Ramos (cell line): ENCODE measurements at regions not wholly inside any gene's neighbourhood (a gene's known extent, or its start where the extent isn't known, plus 50 kb on each side); places are given as distances from the start of the nearest gene placed in this dataset.

Source experiments
- in situ Hi-C: fragments of 300-500 bp; cut with MboI; formaldehyde crosslinking; loops from one replicate; pipeline ENCODE4 v1.14.3; 2022; ENCODE audit warnings: low sequenced_read_pairs; ENCODE audit not compliant: unreplicated experiment

DNA sequence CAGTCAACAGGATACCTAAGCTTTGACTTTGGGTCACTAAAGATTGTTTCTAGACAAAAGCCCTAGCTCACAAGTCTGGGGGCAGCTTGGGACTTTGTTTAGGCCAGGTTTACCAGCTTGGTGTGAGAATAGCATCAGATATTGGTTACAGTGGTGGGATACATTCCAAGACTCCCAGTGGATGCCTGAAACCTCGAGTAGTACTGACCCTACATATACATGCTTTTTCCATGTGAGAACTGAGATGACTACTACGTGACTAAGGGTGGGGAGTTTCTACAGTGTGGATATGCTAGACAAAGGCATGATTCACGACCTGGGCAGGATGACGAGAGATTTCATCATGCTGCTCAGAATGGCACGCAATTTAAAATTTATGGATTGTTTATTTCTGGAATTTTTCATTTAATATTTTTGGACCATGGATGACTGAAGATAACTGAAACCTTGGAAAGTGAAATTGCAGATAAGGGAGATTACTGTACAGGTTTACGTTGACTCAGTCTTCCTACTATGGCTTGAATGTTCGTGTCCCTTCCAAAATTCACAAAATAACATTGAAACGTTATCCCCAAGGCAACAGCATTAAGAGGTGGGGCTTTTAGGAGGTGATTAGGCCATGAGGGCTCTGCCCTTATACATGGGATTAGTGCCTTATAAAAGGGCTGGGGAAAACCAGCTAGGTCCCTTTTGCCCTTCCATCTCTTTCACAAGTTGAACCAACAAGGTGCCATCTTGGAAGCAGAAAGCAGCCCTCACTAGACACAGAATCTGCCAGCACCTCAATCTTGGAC is 50.2 kb upstream of the CTAGE1 start:
- in situ Hi-C loops = no loop called here

DNA sequence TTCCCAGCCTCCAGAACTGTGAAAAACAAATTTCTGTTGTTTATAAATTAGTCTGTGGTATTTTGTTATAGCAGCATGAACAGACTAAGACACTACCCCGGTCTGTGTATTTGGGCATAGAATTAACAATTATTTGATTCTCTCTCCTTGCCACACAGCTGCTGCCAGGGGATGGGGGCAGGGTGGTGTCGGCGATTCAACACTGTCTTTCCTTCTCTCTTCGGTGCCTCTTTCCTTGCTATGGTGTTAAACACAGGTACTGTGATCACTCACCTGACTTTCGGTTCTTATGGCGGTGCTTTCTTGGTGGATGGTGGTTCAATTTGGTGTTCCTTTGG is 50.8 kb upstream of the CTAGE1 start:
- in situ Hi-C loops = no loop called here

DNA sequence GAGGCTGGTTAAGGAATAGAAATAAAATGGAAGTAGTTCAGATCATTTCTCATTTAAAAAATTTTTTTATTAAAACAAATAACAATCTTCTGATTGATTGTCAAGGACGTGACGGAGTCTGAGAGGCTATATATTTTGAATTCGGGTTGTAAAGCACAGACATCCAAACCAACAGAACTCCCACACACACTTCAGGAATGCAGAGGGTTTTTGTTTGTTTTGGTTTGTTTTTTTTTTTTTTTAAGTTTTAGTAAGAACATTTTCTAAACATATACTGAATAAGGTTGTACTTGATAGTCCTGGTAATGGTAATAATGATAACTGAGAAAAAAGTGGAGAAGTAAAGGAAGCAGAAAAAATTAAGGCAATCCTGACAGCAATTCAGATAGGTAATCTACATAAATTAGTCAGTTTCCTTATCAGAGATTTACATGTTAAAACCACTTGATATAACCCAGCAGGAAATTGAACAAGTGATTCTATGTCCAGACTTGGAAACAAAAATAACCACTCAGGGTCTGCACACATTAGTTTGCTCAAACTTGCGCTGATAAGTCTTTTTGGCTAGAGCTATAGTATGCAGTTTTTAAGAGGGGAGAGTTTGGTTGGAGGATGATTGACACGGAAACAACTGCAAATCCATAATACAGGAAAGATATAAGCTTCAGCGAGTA is 51.5 kb upstream of the CTAGE1 start:
- in situ Hi-C loops = no loop called here

DNA sequence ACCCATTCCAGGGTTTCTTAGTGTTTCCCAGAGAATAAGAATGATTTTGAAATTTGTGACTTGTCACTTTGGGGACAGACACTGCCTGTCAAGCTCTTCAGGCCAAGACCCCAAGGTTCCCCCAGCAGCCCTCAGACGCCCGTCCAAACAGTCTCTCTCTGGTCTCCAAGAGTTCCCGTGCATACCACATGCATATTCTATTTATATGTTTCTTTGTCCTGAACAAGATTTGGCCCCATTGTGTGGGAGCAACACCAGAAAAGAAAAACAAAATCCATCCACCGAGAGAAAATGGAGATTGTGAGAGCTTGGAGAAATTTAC is 52.2 kb upstream of the CTAGE1 start:
- in situ Hi-C loops = no loop called here

DNA sequence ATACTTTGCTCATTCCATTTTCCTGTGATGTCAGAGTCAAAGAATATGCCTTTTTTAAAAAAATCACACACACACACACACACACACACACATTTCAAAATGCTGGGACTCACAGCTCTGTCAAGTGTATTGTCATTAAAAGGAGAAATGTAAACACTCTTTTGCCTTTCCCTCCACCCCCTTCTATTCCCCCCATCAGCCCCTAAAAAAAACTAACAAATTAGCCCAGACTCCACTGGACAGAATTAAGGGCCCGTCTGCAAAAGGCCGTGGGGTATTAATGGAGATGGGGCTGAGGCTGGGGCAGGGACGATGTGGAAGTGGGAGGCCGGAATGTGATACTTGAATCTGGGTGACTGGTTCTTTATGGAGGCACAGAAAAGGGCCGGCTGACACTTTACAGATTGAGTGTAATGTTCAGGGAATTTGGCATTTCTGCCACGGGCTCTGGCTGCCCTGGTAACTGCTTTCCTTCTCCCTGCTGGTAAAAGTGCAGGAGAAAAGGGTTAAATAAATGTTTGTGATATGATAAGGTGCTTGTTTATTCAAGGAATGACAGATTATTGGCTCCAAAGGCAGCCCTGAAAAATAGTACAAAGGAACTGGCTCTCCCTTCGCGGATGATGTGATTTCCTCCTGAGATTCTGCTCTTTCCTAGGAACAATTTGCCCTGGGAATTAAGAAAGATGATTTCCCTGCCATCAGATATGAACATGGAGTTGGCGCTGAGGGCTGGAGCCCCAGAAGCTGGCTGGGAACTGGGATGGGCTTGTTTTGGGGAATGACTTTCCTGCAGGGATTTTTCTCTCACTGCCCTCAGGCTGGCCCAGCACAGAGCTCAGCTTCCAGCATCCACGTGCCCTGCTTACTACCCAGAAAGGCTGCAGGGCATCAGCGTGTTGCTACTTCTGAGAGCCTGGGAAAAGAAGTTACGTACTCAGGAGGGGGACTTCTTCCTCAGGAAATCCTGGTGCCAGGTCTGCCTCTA is 52.8 kb upstream of the CTAGE1 start:
- in situ Hi-C loops = no loop called here

DNA sequence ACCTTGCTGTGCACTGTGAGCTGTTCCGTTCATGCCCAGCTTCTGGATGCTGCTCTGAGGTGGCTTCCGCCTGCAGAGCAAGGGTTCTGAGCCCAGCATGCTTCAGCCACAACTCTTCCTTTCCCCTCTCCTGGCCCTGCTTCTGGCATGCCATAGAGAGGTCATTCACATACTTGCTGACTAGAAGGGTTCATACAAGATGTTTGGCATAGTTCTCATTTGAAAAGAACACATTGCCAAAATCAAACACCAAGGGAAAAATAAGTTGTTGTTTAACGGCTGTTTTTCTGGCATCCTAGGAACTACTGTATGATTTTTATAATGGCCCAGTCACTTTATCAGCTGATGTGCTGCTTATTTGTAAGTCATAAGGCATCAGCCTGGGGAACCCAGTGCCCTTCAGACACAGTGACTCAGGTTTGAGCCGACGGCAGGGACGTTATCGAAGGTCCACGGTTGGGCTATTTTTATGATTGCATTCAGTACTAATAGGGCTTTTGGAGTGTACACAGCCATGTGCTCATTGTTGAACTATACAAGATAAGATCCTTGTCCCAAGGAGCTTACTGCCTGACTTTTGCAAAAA is 53.9 kb upstream of the CTAGE1 start:
- in situ Hi-C loops = no loop called here

DNA sequence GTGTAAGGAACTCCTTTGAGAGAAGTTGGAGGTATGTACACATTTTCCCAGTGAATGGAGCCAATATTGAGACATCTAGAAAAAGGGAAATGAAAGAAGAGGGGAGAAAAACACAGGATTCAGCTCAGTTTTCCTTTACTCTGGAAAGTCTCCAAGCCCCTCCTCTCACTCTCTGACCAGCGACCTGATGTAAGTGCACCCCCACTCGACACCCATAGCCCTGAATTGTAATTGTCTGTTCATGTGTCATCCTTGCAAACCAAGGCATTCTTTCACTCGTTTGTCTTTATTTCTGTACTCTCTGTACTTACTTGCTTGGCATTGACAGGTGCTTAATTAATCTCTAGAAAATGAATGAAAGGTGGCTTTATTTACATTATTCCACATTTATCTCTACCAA is 55.7 kb upstream of the CTAGE1 start:
- in situ Hi-C loops = no loop called here

DNA sequence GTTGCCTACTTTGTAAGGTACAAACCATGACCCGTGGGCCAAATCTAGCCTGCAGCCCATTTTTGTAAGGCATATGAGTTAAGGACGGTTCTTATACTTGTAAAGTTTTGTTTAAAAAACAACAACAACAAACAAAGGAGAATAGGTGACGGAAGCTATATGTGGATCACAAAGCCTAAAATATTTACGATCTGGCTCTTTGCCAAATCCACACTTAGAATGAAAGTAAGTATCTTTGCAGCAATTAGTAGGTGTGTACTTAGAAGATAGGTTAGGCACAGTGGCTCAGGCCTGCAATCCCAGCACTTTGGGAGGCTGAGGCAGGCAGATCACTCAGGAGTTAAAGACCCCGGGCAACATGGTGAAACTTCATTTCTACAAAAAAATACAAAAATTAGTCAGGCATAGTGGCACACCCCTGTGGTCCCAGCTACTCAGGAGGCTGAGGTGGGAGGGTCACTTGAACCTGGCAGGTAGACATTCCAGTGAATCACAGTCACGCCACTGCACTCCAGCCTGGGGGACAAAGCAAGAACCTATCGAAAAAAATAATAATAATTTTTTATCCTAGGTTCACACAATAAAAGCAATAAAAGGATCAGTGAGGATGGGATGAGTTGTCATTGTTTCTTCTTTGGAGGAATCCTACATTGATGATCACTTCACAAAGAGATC is 57.8 kb upstream of the CTAGE1 start:
- in situ Hi-C loops = no loop called here

DNA sequence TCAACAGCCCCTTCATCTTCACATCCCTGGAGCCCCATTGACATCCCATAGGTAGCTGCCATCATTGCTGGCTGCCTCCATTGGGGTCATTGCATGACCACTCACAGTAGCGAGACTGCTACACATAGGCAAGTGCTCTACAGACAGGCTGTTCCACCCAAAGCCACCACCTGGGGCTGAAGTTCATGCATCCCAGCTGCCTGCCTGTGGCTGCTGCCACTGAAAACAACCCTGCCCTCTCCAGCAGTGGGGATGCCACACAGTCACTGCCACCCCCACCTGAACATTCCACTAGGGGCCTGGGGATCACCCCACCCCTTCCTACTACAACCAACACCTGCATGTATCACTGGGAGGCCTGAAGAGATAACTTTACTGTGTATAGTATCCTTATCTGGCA is 59.5 kb upstream of the CTAGE1 start:
- in situ Hi-C loops = no loop called here

DNA sequence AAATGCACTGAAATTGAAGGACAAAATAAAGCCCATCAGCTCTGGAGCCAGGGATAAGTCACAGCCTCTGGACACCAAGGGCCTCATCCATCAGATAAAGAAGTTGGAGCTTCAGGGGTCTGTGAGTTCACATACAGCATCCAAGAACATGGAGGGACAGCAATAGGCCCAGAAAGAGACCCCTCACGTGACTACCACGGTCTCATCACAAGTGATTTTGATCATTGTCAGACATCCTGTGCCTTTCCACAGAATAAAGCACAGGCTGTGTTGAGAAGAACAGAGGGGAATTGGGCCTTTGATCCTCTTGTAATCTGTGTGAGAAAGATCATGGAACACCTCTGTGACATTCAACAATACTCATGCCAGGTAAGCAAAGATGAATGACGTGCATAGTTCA is 65.2 kb upstream of the CTAGE1 start:
- in situ Hi-C loops = no loop called here

DNA sequence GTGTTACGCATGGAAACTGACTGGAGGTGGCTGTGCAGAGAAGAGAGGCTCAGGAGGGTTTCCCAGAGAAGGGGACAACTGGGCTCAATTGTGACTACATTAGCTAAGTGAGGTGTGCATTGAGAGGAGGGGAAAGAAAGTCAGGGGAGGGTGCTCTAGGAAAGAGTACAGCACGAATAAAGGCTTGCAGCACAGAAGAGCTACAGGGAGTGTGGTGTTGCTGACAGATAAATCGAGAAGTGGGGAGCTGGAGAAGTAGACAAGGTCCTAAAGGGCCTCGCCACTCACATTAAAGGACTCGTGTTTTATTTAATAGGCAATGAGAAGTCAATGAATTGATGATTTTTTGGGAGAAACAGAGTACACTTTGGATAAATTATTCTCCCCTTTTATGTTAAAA is 65.7 kb upstream of the CTAGE1 start:
- in situ Hi-C loops = no loop called here

DNA sequence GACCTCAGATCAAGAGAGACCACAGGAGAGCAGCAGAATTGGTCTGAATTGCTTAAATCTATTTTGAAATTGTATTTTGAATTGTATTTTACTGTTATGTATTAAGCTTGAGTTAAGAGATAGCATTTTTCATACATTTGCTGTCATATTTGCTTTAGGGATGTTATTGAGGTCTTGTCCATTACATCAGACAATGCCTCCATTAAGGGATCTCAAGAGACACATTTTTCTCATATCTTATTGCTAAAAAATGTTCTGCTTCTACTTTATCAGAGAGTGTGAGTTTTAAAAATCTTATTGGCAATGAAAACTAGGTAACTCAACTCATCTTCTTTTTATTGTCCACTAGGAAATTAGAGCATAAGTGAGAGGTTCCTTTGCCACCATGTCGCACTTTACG is 66.8 kb upstream of the CTAGE1 start:
- in situ Hi-C loops = no loop called here

DNA sequence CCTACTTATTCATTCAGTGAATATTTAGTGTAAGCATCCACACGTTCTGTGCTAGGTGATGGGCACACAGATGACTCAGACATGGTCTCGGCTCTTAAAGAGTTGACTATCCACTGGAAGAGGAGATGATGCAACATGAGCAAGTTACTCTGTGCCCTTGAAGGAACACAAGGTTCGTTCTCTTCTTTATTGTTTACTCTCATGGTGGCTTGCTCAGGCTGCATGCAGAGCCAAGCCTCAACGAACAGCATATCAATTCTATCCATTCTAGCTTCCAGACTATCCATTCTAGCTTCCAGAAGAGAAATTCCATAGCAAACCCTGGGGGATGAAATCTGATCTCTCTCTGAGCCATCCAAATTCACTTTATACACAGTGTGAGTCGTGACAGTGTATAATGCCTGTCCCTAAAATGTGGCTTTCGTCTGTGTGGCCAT is 68.1 kb upstream of the CTAGE1 start:
- in situ Hi-C loops = no loop called here

DNA sequence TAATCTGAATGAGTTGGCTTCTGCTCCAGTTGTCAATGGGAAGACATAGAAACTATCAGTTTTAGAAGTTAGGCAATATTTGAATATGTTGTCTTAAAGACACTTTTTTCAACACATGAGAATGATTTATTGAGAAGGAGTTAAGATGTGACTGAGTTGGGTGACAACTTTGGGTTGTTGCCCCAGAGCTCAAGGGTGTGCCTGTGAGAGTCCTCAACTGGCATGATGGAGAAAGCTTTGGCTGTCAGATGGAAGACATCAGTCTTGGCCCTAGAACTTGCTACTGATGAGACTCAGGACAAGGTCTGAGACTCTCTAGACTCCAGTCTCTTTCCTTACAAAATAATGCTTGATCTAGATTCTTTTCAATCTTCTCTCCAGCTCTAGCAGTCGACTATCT is 69.0 kb upstream of the CTAGE1 start:
- in situ Hi-C loops = no loop called here

DNA sequence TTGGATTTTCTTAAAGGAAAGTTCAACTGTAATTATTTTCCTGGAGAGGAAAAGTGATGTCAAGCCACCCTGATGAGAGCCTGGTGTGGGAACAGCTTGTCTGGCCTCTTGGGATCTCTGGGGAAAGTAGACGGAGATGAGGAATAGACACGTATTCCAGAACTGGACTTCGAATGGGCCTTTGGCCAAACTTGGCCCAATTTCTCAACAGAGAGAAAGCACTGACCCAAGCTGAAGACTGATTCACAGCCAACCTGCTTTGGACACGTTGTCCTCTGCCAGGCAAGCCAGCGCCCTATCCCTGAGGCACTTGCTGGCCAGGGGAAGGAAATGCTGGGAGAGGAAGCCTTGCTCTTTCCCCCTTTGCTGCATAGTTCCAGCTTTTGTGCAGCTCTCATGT is 70.8 kb upstream of the CTAGE1 start:
- in situ Hi-C loops = no loop called here

DNA sequence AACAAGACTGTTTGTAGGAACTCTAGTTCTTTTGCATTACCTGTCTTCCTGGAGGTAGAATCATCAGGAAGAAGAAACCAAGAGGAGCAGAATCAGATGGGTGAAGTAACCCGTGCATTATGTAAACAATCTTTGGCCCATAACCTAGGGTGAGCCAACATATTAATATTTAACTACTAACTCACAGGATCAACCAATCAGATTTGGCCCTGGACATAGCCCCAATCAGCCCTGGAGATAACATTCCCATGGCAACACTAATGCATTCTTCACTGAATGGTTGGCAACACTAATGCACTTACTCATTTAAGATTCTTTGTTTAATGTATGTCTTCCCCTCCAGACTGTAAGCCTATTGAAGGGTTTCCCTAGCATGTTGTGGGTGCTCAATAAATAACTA is 72.0 kb upstream of the CTAGE1 start:
- in situ Hi-C loops = no loop called here

DNA sequence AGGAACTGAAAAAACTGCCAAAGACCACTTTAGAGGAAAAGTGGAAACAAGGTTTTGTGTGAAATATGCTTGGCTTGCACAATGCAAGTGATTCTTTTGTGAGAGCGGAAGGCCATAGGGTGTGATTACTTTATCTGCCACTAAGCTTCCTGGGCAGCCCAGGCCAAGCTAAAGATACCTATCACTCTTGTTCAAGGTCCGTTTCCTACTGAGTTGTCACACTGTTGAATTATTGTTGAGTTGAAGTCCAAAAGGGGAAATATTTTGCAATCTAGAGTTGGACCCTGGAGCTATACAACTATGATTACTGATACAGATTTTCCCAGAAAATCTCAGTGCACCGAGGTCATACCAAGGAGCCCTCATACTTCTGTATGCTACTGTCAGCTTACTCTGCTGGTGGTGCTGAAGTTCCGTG is 72.7 kb upstream of the CTAGE1 start:
- in situ Hi-C loops = no loop called here

DNA sequence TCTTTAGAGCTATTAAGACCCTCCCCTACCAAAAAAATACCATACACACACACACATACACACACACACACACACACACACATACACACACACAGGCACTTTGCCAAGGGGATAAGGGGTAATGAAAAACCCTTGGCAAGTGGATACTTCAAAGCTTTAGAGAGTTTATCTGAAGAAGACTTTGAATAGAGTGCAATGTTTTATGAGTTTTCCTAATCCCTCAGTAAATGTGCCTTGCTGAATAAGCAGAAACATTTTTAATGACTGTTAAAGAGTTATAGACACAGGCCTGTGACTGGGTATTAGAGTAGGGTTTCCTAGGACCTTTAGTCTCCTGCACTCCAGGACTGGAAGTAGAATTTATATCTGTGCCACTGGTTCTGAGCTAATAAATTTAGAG is 75.5 kb upstream of the CTAGE1 start:
- in situ Hi-C loops = no loop called here

DNA sequence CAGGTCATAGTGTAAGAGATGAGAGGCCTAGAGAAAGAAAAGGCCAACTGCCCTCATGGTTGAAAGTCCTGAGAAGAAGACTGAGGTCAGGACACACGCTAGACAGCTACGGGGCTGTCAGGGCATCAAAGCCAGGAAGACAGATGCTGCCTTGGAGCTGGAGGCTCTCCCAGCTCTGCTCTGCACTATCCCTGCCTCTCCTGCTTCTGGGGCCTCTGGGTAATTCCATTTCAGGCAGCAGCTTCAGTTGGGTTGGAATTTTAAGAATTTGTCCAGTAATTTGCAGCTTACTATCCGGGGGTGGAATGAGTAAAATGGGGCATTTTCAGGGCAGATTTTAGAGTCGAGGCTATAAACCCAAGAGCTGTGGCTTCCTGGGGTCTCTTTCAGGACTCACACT is 76.2 kb upstream of the CTAGE1 start:
- in situ Hi-C loops = no loop called here

DNA sequence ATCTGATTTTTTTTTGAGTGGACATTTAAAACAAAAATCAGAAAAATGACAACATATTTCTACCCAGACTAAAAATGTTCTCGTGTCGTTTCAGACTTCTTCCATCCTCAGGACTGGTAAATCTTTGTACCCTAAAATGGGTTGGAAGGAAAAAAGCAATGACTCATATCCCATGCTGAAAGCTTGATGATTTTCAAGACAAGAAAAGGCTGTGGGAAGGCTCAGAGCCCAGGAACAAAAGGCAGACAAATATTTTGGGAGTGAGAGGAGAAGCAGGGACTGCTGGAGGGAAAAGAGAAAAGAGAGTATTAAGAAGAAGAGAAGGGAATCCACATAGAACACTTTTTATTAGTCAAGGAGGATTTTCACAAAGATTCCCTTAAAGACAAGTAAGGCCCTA is 77.1 kb upstream of the CTAGE1 start:
- in situ Hi-C loops = no loop called here
